HG03175 (cell line): ENCODE measurements at regions not wholly inside any gene's neighbourhood (a gene's known extent, or its start where the extent isn't known, plus 50 kb on each side); places are given as distances from the start of the nearest gene placed in this dataset.
"Not testable (repeated sequence)": the region's sequence is repeated elsewhere in the genome, so short reads cannot be mapped to it uniquely, and the experiment has no call there.

Experiments used
- ATAC-seq: cut with Tn5 transposase; IDR thresholded peaks from one replicate; pipeline ENCODE4 v1.9.1; 2021; ENCODE audit warnings: mild to moderate bottlenecking, moderate library complexity; ENCODE audit not compliant: unreplicated experiment

GRCh38 chr5:108536321-108536720, 154.4 kb upstream of the FBXL17 start:
- ATAC-seq = no peak

GRCh38 chr5:108532129-108532445, 150.2 kb upstream of the FBXL17 start:
- ATAC-seq = not testable (repeated sequence)

- ATAC-seq = no peak
Observed at GRCh38 chr5:108531367-108532128, 149.7 kb upstream of the FBXL17 start.

DNA sequence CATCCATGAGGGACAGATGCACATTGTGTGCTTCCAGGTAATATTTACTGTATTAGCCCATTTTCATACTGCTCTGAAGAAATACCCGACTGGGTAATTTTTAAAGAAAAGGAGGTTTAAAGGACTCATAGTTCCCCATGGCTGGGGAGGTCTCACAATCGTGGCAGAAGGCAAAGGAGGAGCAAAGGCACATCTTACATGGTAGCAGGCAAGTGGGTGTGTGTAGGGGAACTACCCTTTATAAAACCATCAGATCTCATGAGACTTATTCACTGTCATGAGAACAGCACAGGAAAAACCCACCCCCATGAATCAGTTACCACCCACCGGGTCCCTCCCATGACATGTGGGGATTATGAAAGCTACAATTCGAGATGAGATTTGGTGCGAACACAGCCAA, 148.8 kb upstream of the FBXL17 start:
- ATAC-seq = no peak

- ATAC-seq = no peak
Observed at GRCh38 chr5:108529381-108529780, 147.5 kb upstream of the FBXL17 start.

- no peak for ATAC-seq
Observed at GRCh38 chr5:108528655-108529054, 146.8 kb upstream of the FBXL17 start.

DNA sequence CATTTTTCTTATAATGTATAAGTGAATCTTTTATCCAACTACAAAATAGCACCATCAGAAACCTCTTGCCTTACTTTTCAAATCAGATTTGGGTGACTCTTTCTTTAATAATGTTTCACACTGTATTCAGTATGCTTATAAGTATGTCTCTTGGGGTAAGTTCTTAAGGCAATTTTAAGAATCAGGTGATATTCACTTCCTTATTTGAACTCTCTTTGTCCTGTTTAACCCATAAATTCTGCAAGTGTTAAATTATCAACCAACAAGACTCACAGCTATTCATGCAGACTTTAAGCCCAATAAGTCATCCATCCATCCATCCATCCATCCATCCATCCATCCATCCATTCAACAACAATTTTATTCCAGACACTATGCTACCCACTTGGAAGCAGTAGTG, 142.7 kb upstream of the FBXL17 start:
- ATAC-seq = no peak

GRCh38 chr5:108523360-108523759, 141.5 kb upstream of the FBXL17 start:
- ATAC-seq = no peak

DNA sequence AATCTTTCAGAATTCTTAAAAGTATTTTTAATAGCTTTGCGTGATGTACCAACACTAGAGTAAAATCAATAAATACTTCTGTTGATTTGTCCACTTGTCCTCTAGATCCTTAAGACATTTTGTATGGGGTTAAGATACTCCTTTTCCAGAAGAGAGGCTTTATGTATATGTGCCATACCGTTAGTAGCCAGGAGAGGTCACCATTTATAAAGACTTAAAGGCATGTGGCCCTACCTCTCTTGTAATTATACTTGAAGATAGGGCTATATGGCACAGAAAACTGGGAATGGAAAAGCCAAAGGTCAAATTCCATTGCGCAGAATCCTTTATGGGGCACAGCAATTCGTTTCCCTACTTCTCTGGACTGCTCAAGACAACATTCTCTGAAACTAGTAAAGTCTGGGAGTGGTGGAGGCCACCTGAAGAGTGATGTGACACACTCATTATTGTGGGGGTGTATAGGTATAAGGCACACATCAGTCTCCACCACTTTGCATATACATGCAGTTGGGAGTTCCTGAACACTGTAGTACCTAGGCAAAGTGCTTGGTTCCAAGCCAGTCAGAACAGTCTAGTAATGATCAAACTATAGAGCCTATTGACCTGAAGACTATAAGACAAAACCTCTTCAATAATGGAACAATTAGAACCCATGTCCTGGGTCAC, 140.1 kb upstream of the FBXL17 start:
- peak; percentile 53 for ATAC-seq

DNA sequence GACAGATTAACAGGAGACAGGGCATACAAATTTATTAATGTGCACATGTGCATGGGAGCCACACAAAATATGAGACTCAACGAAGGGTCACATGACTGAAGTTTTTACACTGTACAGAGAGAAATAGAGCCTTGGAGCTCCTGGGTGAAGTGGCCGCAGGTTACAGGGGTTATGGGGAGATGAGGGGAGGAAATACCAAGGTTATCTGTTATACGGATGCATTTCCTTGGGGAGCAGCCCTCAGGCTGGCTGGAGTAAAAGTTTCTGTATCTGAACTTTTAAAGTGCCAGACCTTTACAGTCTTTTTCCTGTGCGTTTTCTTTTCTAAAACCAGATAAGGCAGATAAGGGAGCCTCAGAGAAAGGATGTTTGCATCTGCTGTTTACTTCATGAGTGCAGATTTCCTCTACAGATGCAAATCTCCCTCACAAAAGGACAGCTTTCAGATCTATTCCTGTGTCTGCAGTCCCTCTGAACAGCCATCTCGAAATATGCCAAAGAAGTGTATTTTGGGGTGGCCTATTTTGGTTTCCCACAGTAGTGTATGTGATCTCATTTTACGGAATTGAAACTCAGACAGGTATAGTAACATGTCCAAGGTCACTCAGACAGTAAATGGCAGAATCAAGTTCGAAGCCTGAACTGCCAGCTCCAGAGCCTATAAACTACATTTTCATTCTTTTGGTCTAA, 139.3 kb upstream of the FBXL17 start:
- ATAC-seq = peak; percentile 92

DNA sequence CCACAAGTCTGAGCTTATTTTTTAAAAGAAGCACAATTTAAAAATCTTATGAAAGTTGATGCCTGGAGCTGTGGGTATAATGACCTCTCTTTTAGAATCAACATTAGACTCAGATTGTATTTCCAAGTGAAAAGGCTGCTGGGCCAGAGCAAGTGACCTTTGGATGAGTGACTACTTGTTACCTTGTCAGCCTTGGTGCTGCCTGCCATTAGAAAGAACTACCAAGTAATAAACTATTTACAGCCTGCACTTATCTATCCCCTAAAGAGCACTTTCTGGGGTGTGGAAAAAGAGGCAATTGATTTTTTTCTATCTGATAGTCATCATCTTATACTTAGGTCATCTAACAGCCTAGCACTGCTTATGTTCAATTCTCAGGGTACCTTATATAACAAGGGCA, 134.9 kb upstream of the FBXL17 start:
- no peak for ATAC-seq

GRCh38 chr5:108515517-108516105, 133.7 kb upstream of the FBXL17 start:
- no peak for ATAC-seq

DNA sequence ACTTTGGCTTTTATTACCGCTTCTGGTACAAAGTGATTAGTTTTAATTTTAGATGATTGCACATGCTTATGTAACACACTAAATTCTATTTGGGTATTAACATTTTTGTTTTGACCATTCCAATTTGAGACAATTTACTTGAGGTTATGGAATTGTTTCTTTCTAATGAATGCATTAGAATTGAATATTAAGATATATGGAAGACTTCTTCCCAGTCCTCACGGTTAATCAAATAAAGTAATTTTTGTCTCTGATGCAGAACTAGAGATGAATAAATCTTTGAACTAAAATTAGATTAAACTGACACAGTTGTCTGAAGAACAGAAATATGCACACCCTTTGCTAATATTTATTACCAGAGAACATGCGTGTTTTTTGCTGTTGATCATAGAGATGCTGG, 127.1 kb upstream of the FBXL17 start:
- no peak for ATAC-seq

- no peak for ATAC-seq
Observed at GRCh38 chr5:108507631-108508030, 125.7 kb upstream of the FBXL17 start.

GRCh38 chr5:108505608-108506007, 123.7 kb upstream of the FBXL17 start:
- no peak for ATAC-seq

DNA sequence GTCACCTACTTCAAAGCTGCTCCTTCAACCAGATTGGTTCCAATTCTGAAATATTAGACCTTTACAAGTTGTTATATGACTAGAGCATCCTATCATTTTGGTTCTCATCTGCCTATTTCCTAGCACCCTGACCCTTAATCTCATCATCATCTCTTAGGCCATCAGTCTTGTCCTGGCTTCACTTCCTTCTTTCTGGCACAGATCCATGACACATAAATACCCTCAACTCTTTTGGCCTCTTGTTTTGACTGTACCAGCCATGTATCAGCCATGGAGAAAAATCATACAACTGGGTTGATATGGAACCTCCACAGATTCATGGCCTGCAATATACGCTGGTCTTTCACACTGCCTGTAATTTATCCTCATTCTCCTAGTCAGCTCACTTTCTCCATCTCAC, 123.1 kb upstream of the FBXL17 start:
- no peak for ATAC-seq

- ATAC-seq = no peak
Observed at GRCh38 chr5:108503986-108504385, 122.1 kb upstream of the FBXL17 start.

- ATAC-seq = not testable (repeated sequence)
Observed at GRCh38 chr5:108495615-108496014, 113.7 kb upstream of the FBXL17 start.

DNA sequence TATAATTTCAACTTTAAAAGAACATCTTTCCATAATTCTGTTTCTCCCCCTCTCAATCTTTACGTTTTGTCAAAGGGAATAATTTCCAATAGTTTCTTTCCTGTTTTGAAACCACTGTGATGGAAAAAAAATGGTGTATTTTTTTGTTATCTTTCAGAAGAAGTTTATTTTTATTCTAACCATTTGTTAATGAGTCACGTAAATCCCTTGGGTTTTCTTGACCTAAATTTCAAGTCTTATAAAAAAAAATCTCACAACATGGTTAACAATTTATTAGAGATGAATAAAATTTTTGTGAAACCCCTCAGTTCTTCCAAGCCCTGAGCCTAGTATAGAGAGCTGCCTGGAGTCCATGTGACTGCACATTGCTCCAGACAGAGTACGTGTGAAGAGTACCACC, 106.1 kb upstream of the FBXL17 start:
- no peak for ATAC-seq

- ATAC-seq = no peak
Observed at GRCh38 chr5:108484035-108484434, 102.1 kb upstream of the FBXL17 start.

DNA sequence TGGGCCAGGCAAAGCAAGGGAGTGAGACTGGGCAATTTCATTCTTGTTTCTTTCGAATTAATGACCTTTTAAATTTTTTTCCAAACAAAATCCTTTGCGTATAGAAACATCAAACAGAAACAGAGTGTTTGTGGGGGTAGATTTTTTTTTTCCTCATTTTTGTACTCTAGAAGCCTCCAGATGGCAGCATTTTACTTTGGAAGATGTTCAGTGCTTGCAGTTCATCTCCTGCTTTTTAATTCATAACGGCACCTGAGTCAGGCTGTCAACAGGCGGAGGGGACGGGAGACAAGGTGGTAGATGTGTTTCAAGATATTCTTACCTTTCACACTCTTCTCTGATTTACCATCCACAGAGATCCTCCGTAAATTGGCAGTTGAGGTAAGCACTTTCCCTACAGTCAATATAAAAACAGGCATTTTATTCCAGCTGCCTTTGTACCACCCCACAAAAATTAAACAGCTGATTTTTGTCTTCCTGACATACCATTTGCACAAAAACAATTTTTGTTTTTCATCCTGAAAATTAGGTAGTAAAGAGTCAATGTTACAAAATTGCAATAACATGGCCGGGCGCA, 99.5 kb upstream of the FBXL17 start:
- no peak for ATAC-seq
